ENCODE measurements at regions not wholly inside any gene's neighbourhood (a gene's known extent, or its start where the extent isn't known, plus 50 kb on each side); places are given as distances from the start of the nearest gene placed in this dataset.
"Not testable (repeated sequence)": the region's sequence is repeated elsewhere in the genome, so short reads cannot be mapped to it uniquely, and the experiment has no call there.

- DNase-seq (ENCODE audit: low spot score) = not testable (repeated sequence)
Measured at GRCh38 chr11:81280228-81280627, 1453.4 kb downstream of the FAM181B start.

DNA sequence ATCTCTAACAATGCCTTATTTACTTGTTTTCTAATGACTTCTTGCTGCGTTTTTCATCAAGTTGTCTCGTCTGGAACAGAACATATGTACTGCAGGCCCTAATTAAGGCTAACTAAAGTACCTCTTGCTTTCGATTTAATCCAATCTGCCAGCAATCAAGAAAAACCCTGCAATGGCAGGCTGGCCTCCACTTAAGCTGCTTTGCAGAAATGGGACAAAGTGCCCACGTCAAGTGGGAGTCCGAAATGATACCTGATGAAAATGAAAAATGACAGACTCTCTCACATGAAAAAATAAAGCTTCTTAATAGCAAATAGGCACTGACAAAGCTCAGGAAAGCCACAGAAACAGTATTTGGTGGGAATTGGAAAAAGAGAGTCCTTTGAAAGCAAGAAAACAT is 1454.7 kb downstream of the FAM181B start:
- no peak for DNase-seq (ENCODE audit: low spot score)

DNA sequence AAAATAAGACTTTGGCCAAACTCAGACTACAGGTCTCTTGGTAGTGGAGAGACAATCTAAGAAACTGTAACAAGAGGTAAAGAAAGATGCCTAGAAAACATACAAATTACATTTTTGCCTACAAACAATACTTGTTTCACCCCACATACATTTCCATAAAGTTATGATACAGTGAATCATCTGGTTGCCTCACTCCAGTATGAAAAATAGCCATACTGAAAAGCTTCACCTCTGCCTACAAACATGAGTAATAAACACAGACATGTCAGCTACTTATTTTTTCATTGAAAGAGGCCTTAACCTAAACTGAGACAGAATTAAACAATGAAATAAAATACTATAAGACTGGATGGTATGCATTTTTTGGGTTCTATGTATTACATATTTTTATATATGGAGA is 1463.0 kb downstream of the FAM181B start:
- no peak for DNase-seq (ENCODE audit: low spot score)

GRCh38 chr11:81267246-81267645 is 1466.4 kb downstream of the FAM181B start:
- DNase-seq (ENCODE audit: low spot score) = no peak

- DNase-seq (ENCODE audit: low spot score) = no peak
Measured at GRCh38 chr11:81259471-81259870, 1474.2 kb downstream of the FAM181B start.

DNA sequence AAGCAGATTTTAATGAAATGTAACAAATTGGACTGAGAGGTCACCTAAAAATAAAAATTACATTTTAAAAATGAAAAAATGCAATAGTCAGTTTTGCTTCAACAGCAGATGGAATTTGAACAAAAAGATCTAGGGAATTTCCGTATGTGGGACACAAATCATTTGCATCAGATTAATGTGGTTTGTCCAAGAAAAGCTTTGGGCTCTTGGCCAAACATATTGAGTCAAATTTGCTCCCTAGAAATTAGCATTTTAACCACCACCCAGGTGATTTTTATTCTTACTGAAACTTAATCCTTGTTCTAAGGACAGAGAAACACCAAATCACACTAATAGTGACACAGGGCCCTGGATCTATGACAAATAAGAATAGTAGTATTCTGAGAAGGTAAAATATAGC is 1477.8 kb downstream of the FAM181B start:
- DNase-seq (ENCODE audit: low spot score) = no peak

- DNase-seq (ENCODE audit: low spot score) = no peak
Measured at GRCh38 chr11:81253244-81253643, 1480.4 kb downstream of the FAM181B start.

DNA sequence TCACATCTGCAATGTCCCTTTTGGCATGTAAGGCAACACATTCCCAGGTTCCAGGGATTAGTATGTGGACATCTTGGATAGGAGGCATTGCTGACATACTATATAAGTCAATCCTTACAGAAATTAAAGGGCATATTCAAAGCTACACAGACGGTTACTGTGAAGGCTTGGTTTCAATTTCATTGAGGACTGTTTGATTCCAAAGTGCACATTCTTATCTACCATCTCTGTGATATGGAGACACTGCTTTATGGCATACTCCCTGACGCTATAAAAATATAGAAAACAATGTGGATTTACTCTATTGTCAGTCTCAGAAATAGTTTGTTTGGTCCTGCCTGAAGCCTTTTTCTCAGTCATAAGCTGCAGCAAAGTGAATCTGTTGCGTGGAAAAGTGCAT is 1486.7 kb downstream of the FAM181B start:
- no peak for DNase-seq (ENCODE audit: low spot score)

DNA sequence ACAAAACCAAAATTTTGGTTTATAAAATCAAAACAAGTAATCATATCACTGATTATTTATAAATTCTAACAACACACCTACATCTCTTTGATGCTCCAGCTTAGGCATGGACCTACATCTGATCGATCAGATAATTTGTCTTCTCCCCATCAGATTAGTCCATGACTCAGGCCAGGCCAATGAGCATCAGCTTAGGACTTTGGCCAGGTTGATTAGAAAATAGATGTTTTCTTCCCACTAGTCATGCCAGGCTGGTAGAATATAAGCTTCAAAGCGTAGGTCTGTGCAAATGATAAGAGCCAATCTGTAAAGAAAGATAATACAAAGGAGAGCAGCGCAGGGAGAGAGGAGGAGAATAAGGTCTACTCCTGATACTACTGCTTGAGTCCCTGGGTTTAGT is 1487.9 kb downstream of the FAM181B start:
- no peak for DNase-seq (ENCODE audit: low spot score)

DNA sequence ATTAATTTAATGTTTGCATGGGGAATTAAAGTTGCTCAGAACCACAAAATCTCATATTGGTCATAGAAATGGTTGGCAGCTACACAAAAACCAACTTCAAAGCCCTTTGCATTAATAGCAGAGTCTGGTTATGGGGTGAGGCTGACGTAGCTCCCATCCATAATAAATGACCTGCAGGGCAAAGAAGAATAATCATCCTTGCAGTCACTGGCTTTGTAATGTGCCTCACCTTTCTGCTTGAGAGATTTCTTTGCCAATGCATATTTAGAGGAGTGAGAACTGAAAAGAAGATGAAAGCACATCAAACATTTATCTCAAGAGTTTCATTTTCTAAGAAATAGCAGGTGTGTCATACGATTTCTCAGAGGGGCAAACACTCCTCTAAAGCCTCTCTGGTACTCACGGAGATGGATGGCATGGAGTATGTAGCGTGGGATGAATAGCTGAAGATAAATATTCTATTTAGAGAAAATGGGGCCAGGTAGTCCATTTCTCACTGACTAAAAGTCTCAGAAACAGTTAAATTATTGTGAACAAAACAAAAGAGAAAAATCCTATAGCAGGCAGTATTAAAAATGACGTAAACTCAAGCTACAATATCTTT is 1491.9 kb downstream of the FAM181B start:
- no peak for DNase-seq (ENCODE audit: low spot score)

- DNase-seq (ENCODE audit: low spot score) = no peak
Measured at GRCh38 chr11:81237139-81237538, 1496.5 kb downstream of the FAM181B start.

GRCh38 chr11:81227409-81227808 is 1506.3 kb downstream of the FAM181B start:
- not testable (repeated sequence) for DNase-seq (ENCODE audit: low spot score)

GRCh38 chr11:81224396-81224795 is 1509.3 kb downstream of the FAM181B start:
- no peak for DNase-seq (ENCODE audit: low spot score)

GRCh38 chr11:81222491-81222890 is 1511.2 kb downstream of the FAM181B start:
- no peak for DNase-seq (ENCODE audit: low spot score)

DNA sequence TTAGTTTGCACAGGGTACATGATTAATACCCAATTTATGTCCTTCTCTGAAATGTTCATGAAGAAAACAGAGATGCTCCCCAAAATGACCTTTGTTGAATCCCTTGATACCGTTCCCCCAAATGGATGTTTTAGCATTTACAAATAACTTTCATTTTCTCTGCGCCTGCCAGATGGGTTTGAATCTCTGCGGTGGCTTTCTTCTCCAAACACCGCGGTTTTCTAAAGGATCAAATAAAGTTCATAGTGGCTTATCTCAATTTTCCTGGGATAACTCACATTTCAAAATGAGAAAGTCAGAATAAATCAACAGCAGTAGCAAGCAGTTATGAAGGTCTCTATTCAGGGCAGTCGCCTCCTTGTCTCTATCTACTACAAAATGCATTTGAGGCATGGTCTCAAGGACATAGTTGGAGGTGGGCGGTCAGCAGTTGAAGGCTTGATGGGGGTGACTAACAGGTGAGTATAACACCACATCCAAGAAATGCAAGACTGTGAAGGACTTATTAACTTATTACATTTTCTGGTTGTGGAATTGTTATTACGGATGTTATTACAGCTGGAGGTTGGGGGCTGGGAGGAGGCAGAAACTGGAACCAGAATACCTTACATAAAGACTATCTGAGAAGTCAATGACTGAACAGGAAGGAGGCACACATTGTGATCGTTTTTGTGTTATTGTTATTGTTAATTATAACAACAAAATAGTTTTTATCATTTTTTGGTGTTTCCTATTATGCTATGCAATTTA is 1513.3 kb downstream of the FAM181B start:
- DNase-seq (ENCODE audit: low spot score) = no peak

- no peak for DNase-seq (ENCODE audit: low spot score)
Measured at GRCh38 chr11:81219661-81220060, 1514.0 kb downstream of the FAM181B start.

DNA sequence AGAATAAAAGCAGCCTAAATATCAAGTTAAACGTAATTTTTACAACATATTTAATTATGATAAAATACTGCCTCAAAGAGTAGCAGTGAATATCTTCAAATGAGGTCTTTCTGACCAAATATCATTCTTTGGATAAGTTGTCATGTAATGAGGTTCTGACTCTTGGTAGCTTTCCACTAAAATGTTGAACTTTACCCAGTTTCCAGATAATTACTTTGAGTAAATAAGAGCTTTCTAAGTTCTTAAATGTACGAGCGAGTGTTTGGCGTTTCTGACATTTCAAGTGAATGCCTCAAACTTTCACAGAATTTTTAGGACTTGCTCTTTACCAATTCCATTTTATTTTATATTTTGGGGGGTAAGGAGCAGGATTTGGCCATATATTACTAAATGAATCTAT is 1515.2 kb downstream of the FAM181B start:
- DNase-seq (ENCODE audit: low spot score) = no peak

DNA sequence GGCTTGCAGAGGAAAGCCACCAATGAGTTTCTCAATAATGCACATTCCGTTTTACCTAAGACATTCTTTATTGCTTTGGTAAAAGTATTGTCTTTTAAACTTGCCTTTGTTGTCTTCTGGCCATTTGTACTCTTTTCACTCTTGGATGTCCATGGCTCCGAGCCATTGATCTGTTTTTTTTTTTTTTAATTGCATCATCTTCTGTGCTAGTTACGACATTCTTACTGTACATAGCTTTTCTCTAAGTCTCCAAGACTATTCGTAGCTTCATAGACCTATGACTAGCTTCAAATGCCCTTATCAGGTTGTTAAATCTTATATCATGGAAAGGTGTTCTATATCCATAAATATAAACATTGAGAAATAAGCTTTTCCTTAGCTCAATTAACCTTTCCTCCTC is 1522.6 kb downstream of the FAM181B start:
- DNase-seq (ENCODE audit: low spot score) = no peak

DNA sequence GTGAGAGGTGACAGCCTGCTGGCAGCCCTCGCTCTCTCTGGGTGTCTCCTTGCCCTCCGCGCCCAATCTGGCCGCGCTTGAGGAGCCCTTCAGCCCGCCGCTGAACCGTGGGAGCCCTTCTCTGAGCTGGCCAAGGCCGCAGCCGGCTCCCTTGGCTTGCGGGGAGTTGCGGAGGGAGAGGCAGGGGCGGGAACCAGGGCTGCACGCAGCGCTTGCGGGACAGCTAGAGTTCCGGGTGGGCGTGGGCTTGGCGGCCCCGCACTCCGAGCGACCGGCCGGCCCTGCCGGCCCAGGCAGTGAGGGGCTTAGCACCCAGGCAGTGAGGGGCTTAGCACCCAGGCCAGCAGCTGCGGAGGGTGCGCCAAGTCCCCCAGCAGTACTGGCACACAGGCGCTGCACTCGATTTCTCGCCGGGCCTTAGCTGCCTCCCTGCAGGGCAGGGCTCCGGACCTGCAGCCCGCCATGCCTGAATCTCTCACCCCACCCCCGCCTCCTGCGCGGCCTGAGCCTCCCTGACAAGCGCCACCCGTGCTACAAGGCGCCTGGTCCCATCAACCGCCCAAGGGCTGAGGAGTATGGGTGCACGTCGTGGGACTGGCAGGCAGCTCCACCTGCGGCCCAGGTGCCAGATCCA is 1526.1 kb downstream of the FAM181B start:
- DNase-seq (ENCODE audit: low spot score) = no peak

- DNase-seq (ENCODE audit: low spot score) = no peak
Measured at GRCh38 chr11:81203876-81204275, 1529.8 kb downstream of the FAM181B start.

DNA sequence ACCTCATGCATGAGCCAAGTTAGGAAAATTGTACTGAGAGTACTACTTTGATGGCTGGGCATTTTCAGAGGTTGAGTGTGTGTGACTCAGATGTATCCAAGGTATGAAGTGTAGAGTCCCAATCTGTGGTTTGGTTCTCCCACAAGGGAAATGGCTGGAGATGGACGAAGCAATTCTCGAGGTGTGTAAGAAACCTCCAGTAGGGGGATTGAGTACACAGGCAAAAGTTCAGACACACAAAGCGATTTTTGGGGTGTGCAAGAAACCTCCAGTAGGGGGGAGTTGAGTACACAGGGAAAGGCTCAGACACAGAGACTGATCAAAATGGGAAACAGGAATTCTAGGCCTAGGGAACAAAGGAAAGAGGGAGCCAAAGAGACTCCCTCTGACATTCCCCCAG is 1536.3 kb downstream of the FAM181B start:
- no peak for DNase-seq (ENCODE audit: low spot score)

DNA sequence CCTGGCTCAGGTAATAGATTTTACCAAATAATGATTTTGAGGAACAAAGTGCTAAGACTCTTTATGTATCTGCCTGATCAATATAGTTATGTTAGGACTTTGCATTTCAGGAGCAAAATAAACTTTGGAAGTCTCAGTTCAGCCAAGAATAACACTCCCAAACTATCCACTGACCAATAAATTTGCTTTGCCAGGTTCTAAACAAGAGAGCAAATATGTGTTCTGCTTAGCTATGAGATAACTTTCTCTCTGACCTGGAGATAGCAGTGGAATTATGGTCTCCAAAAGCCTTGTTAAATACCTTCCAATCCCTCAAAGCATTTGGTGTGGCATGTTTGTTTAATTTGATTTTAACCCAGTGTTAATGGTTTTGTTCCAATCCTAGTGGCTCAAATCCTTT is 1541.1 kb downstream of the FAM181B start:
- DNase-seq (ENCODE audit: low spot score) = no peak

DNA sequence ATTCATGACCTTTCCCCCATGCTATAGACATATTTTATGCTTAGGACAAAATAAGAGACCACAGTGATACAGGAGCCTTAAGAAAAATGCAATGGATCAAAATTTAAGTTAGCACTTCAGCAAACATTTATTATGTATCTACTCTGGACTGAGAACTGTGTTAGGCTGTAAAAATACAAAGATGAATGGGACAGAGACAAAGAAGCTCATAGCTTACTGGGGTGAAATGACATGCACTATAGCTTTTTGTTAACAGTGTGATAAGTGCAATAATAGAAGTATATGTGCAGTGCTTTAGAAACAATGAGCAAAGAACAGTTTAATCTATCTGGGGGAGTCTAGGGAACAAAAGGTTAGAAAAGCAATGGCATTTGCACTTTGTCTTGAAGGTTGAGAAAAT is 1543.1 kb downstream of the FAM181B start:
- DNase-seq (ENCODE audit: low spot score) = no peak

All from germinal center (tissue), 1 donor.